ENCODE measurements at regions not wholly inside any gene's neighbourhood (a gene's known extent, or its start where the extent isn't known, plus 50 kb on each side); places are given as distances from the start of the nearest gene placed in this dataset.

GRCh38 chr13:50612717-50613116 lies 230.8 kb downstream of the DLEU7 start:
- TF ChIP-seq CTCF (tag by site-specific recombination; IDR thresholded peaks at IDR 0.05) = no peak
- no peak for TF ChIP-seq ZNF24 (tag by site-specific recombination; IDR thresholded peaks at IDR 0.05)
- no peak for TF ChIP-seq ZFP37 (tag by site-specific recombination; IDR thresholded peaks at IDR 0.05)
- no peak for TF ChIP-seq ZNF548 (tag by site-specific recombination; IDR thresholded peaks at IDR 0.05)
- no peak for TF ChIP-seq ZNF274 (IDR thresholded peaks at IDR 0.05; ENCODE audit: low read length)
- TF ChIP-seq ZNF274 (tag by site-specific recombination; IDR thresholded peaks at IDR 0.05; ENCODE audit: borderline replicate concordance) = no peak
- TF ChIP-seq OVOL3 (tag by site-specific recombination; IDR thresholded peaks at IDR 0.05) = no peak
- no peak for TF ChIP-seq OSR2 (tag by site-specific recombination; IDR thresholded peaks at IDR 0.05)

All from HEK293 (cell line).